ENCODE measurements at regions not wholly inside any gene's neighbourhood (a gene's known extent, or its start where the extent isn't known, plus 50 kb on each side); places are given as distances from the start of the nearest gene placed in this dataset.

DNA sequence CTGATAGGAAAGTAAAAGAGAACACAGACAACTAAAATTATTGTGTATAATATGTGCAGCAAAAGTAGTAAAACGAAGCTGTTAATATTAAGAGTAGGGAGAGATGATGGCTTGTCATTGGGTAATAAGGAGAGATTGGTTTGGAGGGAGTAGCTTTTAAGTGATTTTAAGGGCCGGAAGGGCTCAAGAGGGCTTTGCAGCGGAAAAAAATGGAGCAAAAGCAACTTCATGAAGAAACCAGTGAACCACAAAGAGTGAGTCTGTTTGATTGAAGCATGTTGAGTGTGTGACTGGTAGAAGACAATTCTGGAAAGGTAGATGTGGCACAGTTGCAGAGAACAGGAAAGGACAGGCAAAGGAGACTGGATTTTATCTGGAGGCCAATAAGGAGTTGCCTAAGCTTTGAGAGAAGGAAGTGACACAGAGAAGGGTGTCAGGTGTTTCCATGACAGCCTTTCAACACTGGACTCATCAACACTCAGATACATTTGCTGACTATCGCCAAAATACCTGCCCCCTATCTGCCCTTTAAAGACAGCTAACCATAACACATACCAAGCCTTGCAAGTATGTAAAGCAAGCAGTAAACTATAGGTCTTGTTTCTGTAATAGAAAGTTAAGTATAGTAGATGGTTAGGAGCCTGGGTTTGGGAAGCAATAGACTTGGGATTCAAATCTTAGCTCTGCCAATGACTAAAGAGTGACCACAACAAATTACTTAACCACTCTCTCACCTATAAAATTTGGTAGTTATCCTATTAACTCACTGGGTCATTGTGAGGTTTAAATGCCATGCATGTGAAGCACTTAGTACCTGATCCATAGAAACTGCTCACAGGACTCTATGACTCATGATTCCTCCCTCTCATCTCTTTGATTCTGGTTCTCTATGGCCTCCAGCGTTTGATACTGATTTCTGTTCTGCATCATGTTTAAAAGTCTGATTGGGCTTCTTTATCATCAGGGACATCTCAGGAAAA is 117.3 kb upstream of the LMNTD1 start:
- TF ChIP-seq, protein P1, sequence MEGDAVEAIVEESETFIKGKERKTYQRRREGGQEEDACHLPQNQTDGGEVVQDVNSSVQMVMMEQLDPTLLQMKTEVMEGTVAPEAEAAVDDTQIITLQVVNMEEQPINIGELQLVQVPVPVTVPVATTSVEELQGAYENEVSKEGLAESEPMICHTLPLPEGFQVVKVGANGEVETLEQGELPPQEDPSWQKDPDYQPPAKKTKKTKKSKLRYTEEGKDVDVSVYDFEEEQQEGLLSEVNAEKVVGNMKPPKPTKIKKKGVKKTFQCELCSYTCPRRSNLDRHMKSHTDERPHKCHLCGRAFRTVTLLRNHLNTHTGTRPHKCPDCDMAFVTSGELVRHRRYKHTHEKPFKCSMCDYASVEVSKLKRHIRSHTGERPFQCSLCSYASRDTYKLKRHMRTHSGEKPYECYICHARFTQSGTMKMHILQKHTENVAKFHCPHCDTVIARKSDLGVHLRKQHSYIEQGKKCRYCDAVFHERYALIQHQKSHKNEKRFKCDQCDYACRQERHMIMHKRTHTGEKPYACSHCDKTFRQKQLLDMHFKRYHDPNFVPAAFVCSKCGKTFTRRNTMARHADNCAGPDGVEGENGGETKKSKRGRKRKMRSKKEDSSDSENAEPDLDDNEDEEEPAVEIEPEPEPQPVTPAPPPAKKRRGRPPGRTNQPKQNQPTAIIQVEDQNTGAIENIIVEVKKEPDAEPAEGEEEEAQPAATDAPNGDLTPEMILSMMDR (IDR thresholded peaks at IDR 0.05): no peak
- no peak for TF ChIP-seq ZFX (IDR thresholded peaks at IDR 0.05; ENCODE audit: borderline replicate concordance)
